CD4-positive, alpha-beta T cell treated with Interleukin-21 for 1 hour (primary cell): ENCODE measurements at regions not wholly inside any gene's neighbourhood (a gene's known extent, or its start where the extent isn't known, plus 50 kb on each side); places are given as distances from the start of the nearest gene placed in this dataset.
"Not testable (repeated sequence)": the region's sequence is repeated elsewhere in the genome, so short reads cannot be mapped to it uniquely, and the experiment has no call there.

Experiments
- DNase-seq: peaks from one replicate; pipeline ENCODE4 v3.0.0-alpha.2; 2020

DNA sequence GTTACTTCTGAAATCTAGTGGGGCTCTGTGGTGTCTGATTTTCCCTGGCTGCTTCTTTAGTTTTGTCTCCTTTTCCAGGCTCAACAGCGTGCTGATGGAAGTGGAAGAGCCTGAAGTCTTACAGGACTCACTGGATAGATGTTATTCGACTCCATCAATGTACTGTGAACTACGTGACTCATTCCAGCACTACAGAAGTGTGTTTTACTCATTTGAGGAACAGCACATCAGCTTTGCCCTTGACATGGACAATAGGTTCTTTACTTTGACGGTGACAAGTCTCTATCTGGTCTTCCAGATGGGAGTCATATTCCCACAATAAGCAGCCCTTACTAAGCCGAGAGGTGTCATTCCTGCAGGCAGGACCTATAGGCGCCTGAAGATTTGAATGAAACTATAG, 51.1 kb downstream of the NBPF8 start:
- not testable (repeated sequence) for DNase-seq

DNA sequence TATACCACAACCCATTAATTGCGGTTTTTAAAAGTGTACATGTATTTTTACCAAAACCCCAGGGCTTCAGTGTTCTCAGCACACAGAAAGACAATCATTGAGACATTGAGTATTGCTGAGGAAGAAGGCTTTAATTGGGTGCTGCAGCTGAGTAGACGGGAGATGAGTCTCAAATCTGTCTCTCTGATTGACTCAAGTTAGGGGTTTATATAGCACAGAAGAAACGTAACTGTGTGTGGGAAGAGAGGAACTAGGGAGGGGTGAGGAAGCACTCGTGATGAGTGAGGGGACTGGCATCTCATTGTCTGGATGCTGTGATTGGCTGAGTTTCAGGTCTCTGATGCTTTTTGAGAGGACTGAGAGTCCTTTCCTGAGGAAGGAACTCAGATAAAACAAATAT, 62.8 kb downstream of the NBPF8 start:
- DNase-seq = not testable (repeated sequence)

DNA sequence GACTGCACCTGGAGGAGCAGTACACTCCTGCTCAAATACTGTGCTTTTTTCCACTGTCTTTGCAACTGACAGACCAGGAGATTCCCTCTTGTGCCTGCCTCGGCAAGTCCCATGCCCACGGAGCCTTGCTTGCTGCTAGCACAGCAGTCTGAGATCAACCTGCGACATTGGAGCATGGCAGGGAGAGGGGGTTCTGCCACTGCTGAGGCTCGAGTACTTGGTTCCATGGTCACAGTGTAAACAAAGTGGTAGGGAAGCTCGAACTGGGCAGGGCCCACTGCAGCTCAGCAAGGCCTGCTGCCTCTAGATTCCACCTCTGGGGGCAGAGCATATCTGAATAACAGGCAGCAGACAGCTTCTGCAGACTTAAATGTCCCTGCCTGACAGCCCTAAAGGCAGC, 63.6 kb downstream of the NBPF8 start:
- not testable (repeated sequence) for DNase-seq

DNA sequence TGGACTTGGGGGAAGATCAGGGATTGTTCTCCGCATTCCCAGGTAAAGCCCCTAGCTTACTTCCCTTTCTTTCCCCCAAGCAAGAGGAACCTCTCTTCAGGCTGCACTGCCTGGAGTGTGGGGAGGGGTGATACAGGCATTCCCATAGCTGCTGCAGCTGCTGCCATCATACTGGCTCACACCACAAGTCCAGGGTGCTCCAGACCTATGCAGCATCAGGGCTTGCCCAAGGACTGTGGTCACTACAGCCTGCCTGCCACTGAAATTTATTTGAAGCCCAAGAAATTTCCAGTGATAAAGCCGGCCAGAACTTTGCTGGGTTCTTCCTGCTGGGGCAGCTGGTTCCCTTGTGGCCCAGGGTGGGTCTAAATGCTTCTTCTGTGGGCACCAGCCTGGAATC, 72.7 kb downstream of the NBPF8 start:
- not testable (repeated sequence) for DNase-seq

DNA sequence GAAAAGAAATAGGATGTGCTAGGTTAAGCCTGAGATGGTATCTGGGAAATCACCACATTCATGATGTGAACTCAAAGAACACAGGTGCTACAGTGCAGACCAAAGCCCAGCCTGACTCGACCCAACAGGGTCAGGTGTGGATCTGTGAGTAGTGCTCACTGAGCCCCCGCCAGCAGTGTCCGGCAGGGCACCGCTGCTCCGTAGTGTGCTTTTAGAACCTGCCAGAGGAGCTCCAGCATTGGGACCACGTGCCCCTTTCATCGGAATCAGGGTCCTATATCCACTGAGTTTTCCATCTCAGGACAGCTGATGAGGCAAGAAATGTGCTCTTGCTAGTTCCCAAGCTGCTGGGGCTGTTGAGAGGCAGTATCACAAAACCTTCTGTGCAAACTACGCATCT, 74.4 kb downstream of the NBPF8 start:
- not testable (repeated sequence) for DNase-seq

DNA sequence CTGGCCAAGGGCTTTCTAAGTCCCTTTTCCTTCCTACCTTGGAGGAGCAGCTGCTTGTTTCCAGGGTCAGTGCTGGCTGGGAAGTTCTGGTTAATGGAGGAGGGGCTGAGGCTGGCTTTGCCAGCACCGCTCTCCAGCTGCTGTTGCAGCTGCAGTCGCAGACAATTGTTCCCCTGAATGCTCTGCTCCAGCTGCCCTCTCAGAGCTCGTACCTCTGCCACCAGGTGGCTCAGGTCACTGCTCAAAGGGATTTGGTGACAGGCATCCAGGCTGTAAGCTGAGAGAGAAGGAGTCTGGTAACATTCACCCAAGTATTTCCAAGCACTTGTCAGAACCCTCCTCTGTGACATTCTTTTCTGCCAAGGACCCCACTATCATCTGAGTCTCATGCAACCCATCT, 82.3 kb downstream of the NBPF8 start:
- not testable (repeated sequence) for DNase-seq

DNA sequence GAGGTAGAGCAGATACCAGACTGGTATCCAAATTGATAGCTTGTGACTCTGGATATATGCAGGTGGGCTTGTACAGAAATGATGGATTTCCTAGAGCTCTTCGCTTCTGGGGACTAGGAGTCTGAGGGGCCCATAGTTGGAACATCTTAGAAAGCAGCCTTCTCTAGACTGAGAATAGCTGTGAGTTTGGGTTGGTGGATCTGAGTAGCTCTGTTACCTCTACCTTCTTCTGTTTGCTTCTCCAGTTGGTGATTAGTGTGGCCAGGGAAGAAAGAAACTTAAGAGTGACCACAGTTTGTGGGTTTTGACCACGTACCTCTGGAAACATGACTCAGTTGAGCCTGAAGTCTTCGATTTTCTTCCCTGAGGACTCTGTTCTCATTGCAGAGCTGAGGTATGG, 88.4 kb downstream of the NBPF8 start:
- not testable (repeated sequence) for DNase-seq

DNA sequence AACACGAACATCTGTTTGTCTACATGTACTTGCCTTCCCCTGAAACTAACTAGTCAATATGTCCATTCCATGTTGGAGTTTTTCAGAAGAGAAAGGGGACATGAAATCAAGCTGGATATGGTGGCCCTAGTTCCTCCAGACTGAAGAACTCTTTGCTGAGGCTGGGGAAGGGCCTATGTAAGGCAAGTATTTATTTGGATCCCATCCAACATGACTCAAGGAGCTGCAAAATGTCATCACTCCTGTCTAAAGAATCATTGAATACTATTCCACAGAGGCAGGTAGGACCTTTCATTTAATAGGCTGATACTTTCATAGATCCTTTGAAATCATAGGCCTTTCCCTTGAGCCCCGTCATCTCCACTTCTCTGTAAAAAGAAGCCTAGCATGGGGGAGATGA, 91.5 kb downstream of the NBPF8 start:
- not testable (repeated sequence) for DNase-seq

DNA sequence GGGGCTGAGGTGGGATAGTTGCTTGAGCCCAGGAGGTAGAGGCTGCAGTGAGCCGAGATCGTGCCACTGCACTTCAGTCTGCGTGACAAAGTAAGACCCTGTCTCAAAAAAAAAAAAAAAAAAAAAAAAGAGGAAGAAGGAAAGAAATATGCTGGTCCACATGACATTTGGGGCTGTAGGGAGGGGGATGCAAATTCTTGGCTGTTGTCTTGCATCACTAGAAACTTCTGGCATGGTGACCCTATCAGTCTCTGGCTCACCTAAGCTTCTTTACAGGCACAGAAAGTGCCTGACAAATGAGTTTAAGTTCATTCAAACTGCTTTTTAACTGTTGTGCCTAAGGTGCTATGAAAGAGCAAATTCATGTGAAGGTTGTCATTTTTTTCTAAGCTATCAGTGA, 93.5 kb downstream of the NBPF8 start:
- not testable (repeated sequence) for DNase-seq

DNA sequence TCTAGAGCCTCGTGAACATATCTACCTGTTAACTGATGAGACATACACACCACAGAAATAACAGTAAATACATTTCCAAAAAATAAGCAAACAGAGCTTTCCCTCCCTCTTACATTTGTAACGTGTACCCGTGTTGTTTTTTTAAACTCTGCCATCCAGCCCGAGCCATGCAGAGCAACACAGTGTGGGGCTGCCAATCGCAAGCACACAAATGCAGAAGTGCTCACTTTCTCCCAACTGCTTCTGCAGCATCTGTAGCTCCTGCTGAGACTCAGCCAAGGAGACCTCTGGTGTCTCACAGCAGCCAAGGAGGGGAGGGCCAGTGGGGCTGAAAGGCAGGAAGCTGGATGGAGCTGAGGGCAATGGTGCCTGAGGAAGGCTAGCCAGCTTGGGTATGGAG, 94.4 kb downstream of the NBPF8 start:
- not testable (repeated sequence) for DNase-seq

DNA sequence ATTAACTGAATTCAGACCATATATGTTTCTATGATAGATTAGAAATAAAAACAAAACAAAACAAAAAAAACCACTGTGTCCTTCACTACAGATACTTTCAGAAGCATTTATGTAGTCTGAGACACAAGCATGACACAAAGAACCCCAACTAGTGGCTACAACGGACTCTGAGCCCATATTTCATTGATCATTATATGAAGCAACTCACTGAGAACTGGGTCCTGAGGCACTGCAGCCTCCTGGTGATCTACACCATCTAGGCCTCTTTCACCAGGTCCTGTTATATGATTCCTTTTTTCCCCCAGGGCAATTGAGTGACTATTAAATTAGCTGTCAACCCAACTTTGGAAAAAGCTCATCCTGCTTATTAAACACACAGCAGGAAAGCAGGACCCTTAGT, 98.3 kb downstream of the NBPF8 start:
- not testable (repeated sequence) for DNase-seq

DNA sequence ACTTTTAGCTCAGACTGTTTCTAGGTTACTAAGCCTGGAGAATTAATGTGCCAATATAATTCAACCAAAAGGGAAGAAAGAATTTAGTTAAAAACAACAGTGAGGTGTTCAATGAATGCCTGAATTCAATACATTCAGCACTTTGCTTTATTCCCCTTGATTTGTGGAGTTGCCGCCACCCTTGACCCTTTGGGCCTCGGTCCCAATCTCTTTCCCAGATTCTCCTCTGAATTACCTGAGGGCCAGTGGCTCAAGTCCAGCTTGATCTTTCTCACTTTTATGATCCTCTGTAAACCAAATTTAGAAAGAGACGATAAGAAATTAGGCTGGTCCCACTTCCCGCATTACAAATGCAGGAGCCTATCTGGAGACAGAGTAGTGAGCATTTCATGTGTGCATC, 98.7 kb downstream of the NBPF8 start:
- DNase-seq = not testable (repeated sequence)

DNA sequence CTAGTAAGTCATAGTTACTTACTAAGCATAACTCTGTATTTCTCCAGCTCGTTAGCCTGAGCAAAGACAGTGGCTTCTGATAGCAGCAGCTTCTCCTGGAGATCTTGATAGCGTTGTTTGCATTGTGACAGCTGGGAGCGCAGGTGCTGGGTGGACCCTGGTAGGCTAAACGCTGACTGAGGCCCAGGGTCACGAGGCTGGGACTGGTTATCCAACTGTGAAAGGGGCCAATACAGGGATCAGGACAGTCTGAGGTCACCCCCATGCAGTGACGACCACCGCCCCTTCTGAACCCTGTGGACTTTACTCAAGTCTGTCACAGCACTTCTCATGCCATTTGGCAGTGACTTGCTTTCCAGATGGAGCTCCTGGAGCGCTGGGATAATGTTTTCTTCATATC, 104.4 kb downstream of the NBPF8 start:
- DNase-seq = not testable (repeated sequence)

DNA sequence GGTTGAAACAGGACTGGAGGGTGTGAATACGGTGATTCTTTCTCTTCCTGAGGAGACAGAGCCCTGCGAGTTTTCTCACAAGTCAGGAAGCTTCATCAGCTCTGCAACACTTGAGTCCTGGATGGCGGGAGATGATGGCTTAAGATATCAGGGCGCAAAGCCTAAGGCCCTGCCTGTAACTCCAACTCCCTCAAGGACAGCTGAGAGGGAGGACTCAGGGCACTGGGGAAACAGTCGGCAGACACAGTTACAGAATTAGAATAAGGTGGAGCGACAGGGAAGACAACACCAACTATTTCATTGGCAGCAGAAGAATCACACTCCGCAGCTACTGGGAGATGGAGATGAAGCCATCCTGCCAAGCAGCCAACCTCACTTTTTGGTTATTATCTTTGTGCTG, 109.6 kb downstream of the NBPF8 start:
- not testable (repeated sequence) for DNase-seq

DNA sequence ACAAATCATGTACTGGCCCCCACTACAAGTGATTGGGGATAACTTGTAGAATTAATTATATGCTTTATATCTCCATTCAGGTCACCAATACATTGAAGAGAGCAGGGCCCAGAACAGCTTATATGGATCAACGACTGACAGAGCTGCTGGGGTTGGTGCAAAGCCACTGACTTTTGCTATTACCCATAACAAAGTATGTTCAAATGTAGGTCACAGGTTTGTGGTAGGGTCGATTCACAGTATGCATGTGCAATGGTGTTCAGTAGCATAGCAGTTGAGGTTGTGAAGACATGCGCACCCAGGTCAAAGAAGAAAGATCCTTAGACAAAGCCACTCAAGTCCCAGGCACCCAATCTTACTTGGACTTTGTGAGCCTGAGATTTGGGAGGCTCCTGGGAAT, 110.6 kb downstream of the NBPF8 start:
- DNase-seq = peak; percentile 5

DNA sequence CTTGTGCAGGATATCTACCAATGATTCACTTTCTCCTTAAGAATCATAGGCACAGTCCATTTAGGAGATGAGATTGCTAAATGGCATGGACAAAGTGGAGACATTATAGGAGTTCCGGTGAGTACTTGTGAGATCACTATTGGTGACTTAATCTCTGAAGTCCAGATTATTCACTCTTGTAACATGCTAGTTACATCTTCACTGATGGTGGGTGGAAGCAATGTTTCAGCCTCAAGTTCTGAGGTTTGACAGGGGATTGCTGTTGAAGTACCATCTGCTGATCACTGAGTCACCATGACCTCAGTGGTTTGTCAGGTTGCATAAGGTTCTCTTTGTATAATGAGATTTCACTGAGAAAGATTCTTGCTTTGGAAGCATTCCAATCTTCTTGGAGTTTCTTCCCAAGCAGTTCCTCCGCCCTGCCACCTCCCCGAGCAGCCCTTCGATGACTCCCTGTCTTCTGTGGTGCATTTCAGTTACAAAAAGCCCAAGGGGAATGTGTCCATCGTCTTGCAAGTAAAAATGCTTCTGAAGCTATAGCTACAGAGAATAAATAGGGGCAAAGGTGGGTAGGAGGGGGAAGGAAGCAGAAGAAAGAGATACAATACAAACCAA, 114.7 kb downstream of the NBPF8 start:
- not testable (repeated sequence) for DNase-seq

DNA sequence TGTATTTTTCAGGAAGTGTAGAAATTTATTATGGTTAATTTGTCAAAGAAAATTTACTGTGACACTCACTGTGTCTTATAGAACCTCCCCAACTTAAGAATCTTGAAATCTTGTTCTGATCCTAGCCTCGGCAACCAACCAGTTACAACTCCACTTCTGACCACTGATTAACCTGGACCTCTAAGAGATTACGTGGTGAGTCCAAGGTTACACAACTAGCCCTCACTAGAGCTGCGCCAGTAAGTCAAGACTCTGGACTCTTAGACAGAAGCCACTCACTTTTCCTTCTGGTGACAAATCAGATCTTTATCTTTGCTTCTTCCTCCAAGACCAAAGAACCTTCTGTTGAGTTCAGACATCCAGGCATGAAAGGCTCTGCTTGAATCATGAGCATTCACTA, 116.6 kb downstream of the NBPF8 start:
- not testable (repeated sequence) for DNase-seq

DNA sequence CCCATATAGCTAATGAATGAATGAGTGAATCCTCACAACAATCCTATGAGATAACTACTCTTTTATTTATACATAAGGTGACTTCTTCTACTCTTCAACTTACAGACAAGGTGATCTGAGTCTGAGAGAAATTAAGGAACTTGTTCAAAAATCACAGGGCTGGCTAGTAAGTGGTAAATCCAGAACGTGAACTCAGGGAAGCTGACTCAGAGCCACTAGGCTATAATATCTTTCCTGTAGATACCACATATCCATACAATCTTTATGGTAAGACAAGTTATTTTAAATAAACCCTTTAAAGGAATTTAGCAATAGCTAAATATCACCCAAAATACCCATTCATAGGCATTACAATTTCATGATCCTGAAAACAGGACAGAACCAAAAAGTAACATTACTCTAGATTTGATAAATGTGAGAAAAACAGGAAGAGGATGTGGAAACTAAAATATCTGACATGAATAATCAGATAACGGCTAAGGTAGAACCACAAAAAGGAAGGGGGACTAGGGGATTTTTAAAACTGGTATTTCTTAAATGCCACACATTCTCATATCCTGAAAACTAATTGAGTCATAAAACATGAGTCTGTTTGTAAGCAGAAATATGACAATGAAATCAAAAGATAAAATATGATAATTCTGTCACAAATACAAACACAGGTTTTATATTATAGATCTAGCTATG, 119.7 kb downstream of the NBPF8 start:
- peak; percentile 48 for DNase-seq

DNA sequence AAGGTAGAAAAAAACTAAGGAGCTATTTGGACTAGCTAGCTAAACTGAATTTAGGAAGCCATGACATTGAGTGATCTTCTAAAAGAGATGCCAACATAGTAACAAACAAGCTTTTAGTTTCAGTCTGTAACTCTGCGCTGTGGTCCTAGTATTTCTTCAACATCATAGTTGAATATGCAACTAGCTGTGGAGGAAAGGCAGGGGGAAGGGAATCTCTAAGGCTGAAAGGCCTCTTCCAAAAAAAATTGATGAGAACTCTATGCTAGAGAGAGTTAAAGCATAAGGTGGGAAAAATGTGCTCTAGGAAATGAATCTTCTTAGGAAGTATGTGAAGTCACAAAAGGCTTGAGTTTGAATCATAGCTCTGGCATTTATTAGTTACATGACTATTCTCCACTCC, 120.2 kb downstream of the NBPF8 start:
- DNase-seq = peak; percentile 20

DNA sequence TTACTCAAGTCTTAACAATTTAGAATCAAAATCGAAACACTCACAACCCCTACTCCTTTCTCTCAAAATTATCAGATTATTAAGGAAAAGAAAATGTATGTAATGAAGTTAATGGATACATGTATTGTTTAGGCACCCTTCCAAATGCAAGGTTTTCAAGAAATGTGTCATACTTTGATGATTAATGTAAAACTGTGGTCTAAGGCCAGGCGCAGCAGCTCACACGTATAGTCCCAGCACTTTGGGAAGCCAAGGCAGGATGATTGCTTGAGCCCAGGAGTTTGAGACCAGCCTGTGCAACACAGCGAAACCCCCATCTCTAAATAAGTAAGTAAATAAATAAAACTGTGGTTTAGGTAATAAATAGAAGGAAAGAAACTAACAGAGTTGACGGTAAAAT, 126.6 kb downstream of the NBPF8 start:
- DNase-seq = not testable (repeated sequence)

DNA sequence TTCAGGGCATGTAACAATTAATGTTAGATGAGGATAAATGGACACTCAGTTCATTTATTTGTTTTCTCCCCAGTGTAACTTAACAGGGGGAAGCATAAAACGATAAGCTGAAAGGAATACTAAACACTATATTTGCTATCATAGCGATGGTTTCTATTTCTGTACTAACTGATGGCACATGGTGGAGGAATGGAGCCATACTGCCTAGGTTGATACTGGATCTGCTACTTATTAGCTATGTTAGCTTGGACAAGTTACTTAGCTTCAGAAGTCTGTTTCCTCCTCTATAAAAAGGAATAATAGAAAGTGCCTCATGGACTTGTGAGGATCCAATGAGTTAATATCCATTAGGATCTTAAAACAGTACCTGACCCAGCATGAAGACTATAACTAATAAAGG, 127.5 kb downstream of the NBPF8 start:
- DNase-seq = not testable (repeated sequence)

DNA sequence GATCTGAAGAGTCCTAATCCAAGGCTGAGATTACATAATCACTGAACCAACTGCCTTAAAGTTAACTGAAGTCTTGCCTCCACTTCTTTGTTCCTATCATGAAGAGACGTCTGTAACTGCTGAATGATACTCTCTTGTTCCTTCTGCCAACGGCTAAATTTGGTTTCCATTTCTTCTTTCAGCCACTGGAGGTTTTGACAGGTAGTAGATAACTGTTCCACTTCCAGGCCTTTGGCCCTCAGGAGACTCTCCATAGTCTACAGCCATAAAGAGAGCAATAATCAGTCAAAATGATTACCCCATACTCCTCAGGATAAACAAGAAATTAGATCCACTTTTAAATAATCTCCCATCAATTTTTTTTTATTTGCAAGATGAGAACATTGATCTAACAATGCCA, 128.1 kb downstream of the NBPF8 start:
- DNase-seq = not testable (repeated sequence)

DNA sequence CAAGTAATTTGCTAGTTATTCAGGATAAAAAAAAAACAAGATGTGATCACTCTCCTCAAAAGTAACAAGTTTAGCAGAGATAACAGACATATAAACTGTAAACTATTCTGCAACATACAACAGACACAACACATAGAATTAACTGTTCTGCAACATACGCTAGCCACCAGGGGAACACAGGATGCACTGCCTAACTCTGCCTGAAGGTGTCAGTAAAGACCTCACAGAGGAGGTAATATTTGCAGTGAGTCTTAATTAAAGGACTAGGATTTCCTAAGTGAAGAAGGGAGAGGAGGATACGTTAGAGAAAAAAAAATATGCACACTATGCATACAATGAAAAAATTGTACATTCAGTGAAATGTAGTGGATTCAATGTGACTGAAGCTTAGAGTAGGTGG, 129.6 kb downstream of the NBPF8 start:
- peak; percentile 86 for DNase-seq

DNA sequence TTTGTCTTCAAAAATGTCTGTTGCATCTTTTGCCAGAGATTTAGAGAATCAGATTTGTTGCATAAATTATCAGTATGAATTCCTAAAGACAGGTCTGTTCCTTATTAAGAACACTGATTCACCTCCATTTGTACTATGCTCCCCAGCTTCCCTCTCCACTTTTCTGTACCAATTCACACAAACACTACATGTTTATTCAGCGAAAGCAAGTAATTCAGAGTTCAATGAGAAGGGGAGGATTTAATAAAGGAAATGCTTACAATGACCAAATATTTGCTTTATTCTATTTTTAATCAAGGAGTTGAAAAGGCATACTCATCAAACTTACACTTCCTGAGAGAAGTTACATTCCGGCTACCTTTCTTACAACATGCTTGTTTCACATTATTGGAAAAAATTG, 135.5 kb downstream of the NBPF8 start:
- DNase-seq = not testable (repeated sequence)

DNA sequence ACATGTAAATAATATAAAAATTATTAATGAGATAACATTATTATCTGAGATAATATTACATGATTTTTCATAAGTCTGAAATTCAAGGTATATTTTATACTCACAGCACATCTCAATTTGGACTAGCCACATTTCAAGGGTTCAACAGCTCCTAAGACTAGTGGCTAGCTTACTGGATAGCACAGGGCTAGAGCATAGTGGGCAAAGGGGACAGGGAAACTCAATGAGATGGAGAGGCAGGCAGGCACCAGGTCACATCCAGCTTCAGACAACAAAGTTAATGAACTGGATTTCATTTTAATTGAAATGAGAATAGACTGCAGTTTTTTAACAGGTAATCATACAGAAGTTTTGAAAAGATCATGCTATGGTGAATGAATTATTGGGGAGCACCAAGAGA, 137.4 kb downstream of the NBPF8 start:
- DNase-seq = not testable (repeated sequence)
